HG03196 (cell line): ENCODE measurements at regions not wholly inside any gene's neighbourhood (a gene's known extent, or its start where the extent isn't known, plus 50 kb on each side); places are given as distances from the start of the nearest gene placed in this dataset.

Experiments used
- ATAC-seq: cut with Tn5 transposase; IDR thresholded peaks from one replicate; pipeline ENCODE4 v1.9.1; 2021; ENCODE audit not compliant: unreplicated experiment

- ATAC-seq: no peak
Observed at GRCh38 chr15:46207341-46207740, 572.5 kb downstream of the SQOR start.

- no peak for ATAC-seq
Observed at GRCh38 chr15:46213551-46213950, 578.7 kb downstream of the SQOR start.

GRCh38 chr15:46222826-46223225 lies 588.0 kb downstream of the SQOR start:
- ATAC-seq: no peak

- no peak for ATAC-seq
Observed at GRCh38 chr15:46229263-46229662, 594.4 kb downstream of the SQOR start.

GRCh38 chr15:46231786-46232185 lies 597.0 kb downstream of the SQOR start:
- no peak for ATAC-seq

GRCh38 chr15:46232471-46232870 lies 597.6 kb downstream of the SQOR start:
- no peak for ATAC-seq

GRCh38 chr15:46242935-46243334 lies 608.1 kb downstream of the SQOR start:
- no peak for ATAC-seq

GRCh38 chr15:46251903-46252302 lies 617.1 kb downstream of the SQOR start:
- no peak for ATAC-seq

GRCh38 chr15:46258056-46258455 lies 623.2 kb downstream of the SQOR start:
- no peak for ATAC-seq

- ATAC-seq: no peak
Observed at GRCh38 chr15:46260937-46261336, 626.1 kb downstream of the SQOR start.

- ATAC-seq: no peak
Observed at GRCh38 chr15:46265664-46266347, 631.0 kb downstream of the SQOR start.

GRCh38 chr15:46266661-46267060 lies 631.8 kb downstream of the SQOR start:
- ATAC-seq: no peak

- no peak for ATAC-seq
Observed at GRCh38 chr15:46270481-46271147, 635.8 kb downstream of the SQOR start.

- no peak for ATAC-seq
Observed at GRCh38 chr15:46275701-46276100, 640.9 kb downstream of the SQOR start.

- no peak for ATAC-seq
Observed at GRCh38 chr15:46277451-46277850, 642.6 kb downstream of the SQOR start.

GRCh38 chr15:46278062-46278461 lies 643.2 kb downstream of the SQOR start:
- no peak for ATAC-seq

- ATAC-seq: no peak
Observed at GRCh38 chr15:46278486-46279090, 643.8 kb downstream of the SQOR start.

- ATAC-seq: no peak
Observed at GRCh38 chr15:46280762-46281542, 646.1 kb downstream of the SQOR start.

GRCh38 chr15:46293550-46293949 lies 658.7 kb downstream of the SQOR start:
- no peak for ATAC-seq

GRCh38 chr15:46296002-46296401 lies 661.2 kb downstream of the SQOR start:
- ATAC-seq: no peak

GRCh38 chr15:46296797-46297196 lies 662.0 kb downstream of the SQOR start:
- ATAC-seq: no peak

GRCh38 chr15:46297766-46298165 lies 662.9 kb downstream of the SQOR start:
- ATAC-seq: no peak
